Right kidney (tissue), 1 donor: ENCODE measurements at regions not wholly inside any gene's neighbourhood (a gene's known extent, or its start where the extent isn't known, plus 50 kb on each side); places are given as distances from the start of the nearest gene placed in this dataset.

Experiments used
- DNase-seq: peaks from one replicate; pipeline ENCODE4 v3.0.0-alpha.2; 2016

GRCh38 chr4:23333556-23333945 lies 556.3 kb downstream of the PPARGC1A start:
- no peak for DNase-seq

GRCh38 chr4:23332313-23332712 lies 557.5 kb downstream of the PPARGC1A start:
- DNase-seq = no peak

- DNase-seq = no peak
Observed at GRCh38 chr4:23327120-23327519, 562.7 kb downstream of the PPARGC1A start.

- DNase-seq = no peak
Observed at GRCh38 chr4:23324021-23324690, 565.7 kb downstream of the PPARGC1A start.

- no peak for DNase-seq
Observed at GRCh38 chr4:23323436-23323835, 566.4 kb downstream of the PPARGC1A start.

GRCh38 chr4:23322732-23323131 lies 567.1 kb downstream of the PPARGC1A start:
- no peak for DNase-seq

- DNase-seq = no peak
Observed at GRCh38 chr4:23320931-23321587, 568.8 kb downstream of the PPARGC1A start.

GRCh38 chr4:23312686-23313085 lies 577.2 kb downstream of the PPARGC1A start:
- no peak for DNase-seq

GRCh38 chr4:23311983-23312382 lies 577.9 kb downstream of the PPARGC1A start:
- no peak for DNase-seq

GRCh38 chr4:23305026-23305425 lies 584.8 kb downstream of the PPARGC1A start:
- DNase-seq = no peak

- no peak for DNase-seq
Observed at GRCh38 chr4:23298371-23298770, 591.5 kb downstream of the PPARGC1A start.

- DNase-seq = no peak
Observed at GRCh38 chr4:23297327-23297726, 592.5 kb downstream of the PPARGC1A start.

GRCh38 chr4:23291139-23291538 lies 598.4 kb downstream of the GBA3 start:
- DNase-seq = no peak

- no peak for DNase-seq
Observed at GRCh38 chr4:23290656-23291055, 597.9 kb downstream of the GBA3 start.

- no peak for DNase-seq
Observed at GRCh38 chr4:23279377-23279986, 586.7 kb downstream of the GBA3 start.

- DNase-seq = no peak
Observed at GRCh38 chr4:23278845-23279244, 586.1 kb downstream of the GBA3 start.

- DNase-seq = no peak
Observed at GRCh38 chr4:23276076-23276475, 583.3 kb downstream of the GBA3 start.

GRCh38 chr4:23269566-23269965 lies 576.8 kb downstream of the GBA3 start:
- DNase-seq = no peak

- DNase-seq = no peak
Observed at GRCh38 chr4:23268072-23268771, 575.5 kb downstream of the GBA3 start.

- no peak for DNase-seq
Observed at GRCh38 chr4:23266401-23266800, 573.7 kb downstream of the GBA3 start.

- DNase-seq = no peak
Observed at GRCh38 chr4:23260511-23260910, 567.8 kb downstream of the GBA3 start.

GRCh38 chr4:23245203-23245832 lies 552.6 kb downstream of the GBA3 start:
- no peak for DNase-seq

GRCh38 chr4:23242962-23243361 lies 550.2 kb downstream of the GBA3 start:
- no peak for DNase-seq
